MM.1S (cell line): ENCODE measurements at regions not wholly inside any gene's neighbourhood (a gene's known extent, or its start where the extent isn't known, plus 50 kb on each side); places are given as distances from the start of the nearest gene placed in this dataset.

Source experiments
- DNase-seq: peaks from one replicate; pipeline ENCODE4 v3.0.0-alpha.2; 2015
- H2AFZ ChIP-seq: fragments of 300-600 bp; sonication (generic); 2 replicates; pipeline ENCODE4 v1.6.0; 2016; ENCODE audit warnings: antibody characterized with exemption, low read length
- H3F3A ChIP-seq: fragments of 300-600 bp; sonication (generic); 2 replicates; pipeline ENCODE4 v1.6.1; 2016; ENCODE audit warnings: mild to moderate bottlenecking, antibody characterized with exemption, low read length, moderate library complexity, mixed read lengths; ENCODE audit not compliant: insufficient read depth
- H3K27ac ChIP-seq: fragments of 300-600 bp; sonication (generic); 2 replicates; pipeline ENCODE4 v1.5.1; 2016; ENCODE audit warnings: mild to moderate bottlenecking, low read length
- H3K27me3 ChIP-seq: fragments of 300-600 bp; sonication (generic); replicated peaks from 2 replicates; pipeline ENCODE4 v1.6.0; 2016; ENCODE audit warnings: low read length; ENCODE audit not compliant: insufficient read depth
- H3K36me3 ChIP-seq: fragments of 300-600 bp; sonication (generic); replicated peaks from 2 replicates; pipeline ENCODE4 v1.6.1; 2016; ENCODE audit warnings: mild to moderate bottlenecking, low read length, mixed read lengths; ENCODE audit not compliant: insufficient read depth
- H3K4me1 ChIP-seq: fragments of 300-600 bp; sonication (generic); 2 replicates; pipeline ENCODE4 v1.6.1; 2016; ENCODE audit warnings: low read length, mixed read lengths
- H3K4me2 ChIP-seq: fragments of 300-600 bp; sonication (generic); 2 replicates; pipeline ENCODE4 v1.6.0; 2016; ENCODE audit warnings: low read depth, low read length
- H3K4me3 ChIP-seq: fragments of 300-600 bp; sonication (generic); 2 replicates; pipeline ENCODE4 v1.5.1; 2016; ENCODE audit warnings: low read length, mixed read lengths
- H3K79me2 ChIP-seq: fragments of 300-600 bp; sonication (generic); 2 replicates; pipeline ENCODE4 v1.6.1; 2016; ENCODE audit warnings: mixed run types, low read length, mixed read lengths
- H3K9ac ChIP-seq: fragments of 300-600 bp; sonication (generic); 2 replicates; pipeline ENCODE4 v1.6.1; 2016; ENCODE audit warnings: low read length, mixed read lengths
- H3K9me2 ChIP-seq: fragments of 300-600 bp; sonication (generic); replicated peaks from 2 replicates; pipeline ENCODE4 v1.6.1; 2016; ENCODE audit warnings: mild to moderate bottlenecking, low read length, mixed read lengths; ENCODE audit not compliant: insufficient read depth
- H3K9me3 ChIP-seq: fragments of 300-600 bp; sonication (generic); replicated peaks from 2 replicates; pipeline ENCODE4 v1.6.1; 2016; ENCODE audit warnings: mild to moderate bottlenecking, low read length, mixed read lengths; ENCODE audit not compliant: insufficient read depth
- H4K20me1 ChIP-seq: fragments of 300-600 bp; sonication (generic); 2 replicates; pipeline ENCODE4 v1.6.1; 2016; ENCODE audit warnings: mild to moderate bottlenecking, low read length, moderate library complexity, mixed read lengths; ENCODE audit not compliant: insufficient read depth
- CTCF ChIP-seq: fragments of 300-600 bp; sonication (generic); IDR thresholded peaks from 2 replicates; pipeline ENCODE4 v1.5.1; 2016; ENCODE audit warnings: antibody characterized with exemption, low read length, mixed read lengths
- EZH2 ChIP-seq: fragments of 300-600 bp; sonication (generic); optimal IDR thresholded peaks from 2 replicates; pipeline ENCODE3; 2017; ENCODE audit warnings: low read depth, mild to moderate bottlenecking, antibody characterized with exemption, low read length, mixed read lengths
- EZH2phosphoT487 ChIP-seq: fragments of 300-600 bp; sonication (generic); IDR thresholded peaks from 2 replicates; pipeline ENCODE4 v1.6.1; 2018; ENCODE audit warnings: antibody characterized with exemption, low read length

DNA sequence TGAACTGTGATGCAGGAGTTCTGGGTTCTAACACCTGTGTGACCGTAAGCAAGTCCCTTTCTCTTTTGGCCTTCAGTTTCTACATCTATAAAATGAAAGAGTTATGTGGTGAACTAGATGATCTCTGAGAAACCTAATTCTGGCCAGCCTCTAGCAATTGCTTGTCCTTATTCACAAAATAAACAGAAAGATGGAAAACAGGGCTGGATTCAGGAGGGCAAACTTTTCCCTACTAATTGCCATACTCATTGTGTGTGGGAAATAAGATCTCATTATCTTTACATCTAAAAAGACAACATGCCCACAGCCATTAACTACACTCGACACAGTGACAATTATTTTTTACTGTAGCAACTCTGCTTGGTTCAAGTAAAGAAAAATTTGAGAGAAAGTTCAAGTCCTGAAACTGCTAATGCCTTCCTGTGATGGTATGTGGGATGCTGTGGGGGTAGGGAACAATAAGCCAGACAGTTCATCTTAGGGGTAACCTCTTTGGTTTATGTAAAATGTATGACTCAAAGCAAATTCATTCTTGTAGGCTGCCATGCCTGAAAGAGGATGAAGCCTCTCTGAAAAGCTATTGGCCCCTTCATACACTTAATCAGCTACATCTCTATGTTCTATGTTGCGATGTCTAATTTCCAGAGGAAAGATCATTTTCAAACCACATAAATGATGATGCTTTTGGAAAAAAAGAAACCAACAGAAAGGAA, 177.6 kb upstream of the BCL6 start:
- H3K36me3 ChIP-seq, result no peaks in the 10 kb centered on the region
- H3K4me2 ChIP-seq, result no peak overlapping the region
- no peak overlapping the region for H3K9ac ChIP-seq
- H3K79me2 ChIP-seq, result no peaks in the 10 kb centered on the region
- H3K27ac ChIP-seq, result no peak overlapping the region
- no peak overlapping the region for H3K4me3 ChIP-seq
- H2AFZ ChIP-seq, result no peak overlapping the region
- no peaks in the 10 kb centered on the region for H3K9me2 ChIP-seq
- no peaks in the 10 kb centered on the region for H3K4me1 ChIP-seq
- H3F3A ChIP-seq, result no peaks in the 10 kb centered on the region
- TF ChIP-seq EZH2phosphoT487 (no peak), EZH2 (no peak), CTCF (no peak)
- H3K9me3 ChIP-seq, result no peaks in the 10 kb centered on the region
- DNase-seq, result no peak
- no peaks in the 10 kb centered on the region for H3K27me3 ChIP-seq
- H4K20me1 ChIP-seq, result no peaks in the 10 kb centered on the region

DNA sequence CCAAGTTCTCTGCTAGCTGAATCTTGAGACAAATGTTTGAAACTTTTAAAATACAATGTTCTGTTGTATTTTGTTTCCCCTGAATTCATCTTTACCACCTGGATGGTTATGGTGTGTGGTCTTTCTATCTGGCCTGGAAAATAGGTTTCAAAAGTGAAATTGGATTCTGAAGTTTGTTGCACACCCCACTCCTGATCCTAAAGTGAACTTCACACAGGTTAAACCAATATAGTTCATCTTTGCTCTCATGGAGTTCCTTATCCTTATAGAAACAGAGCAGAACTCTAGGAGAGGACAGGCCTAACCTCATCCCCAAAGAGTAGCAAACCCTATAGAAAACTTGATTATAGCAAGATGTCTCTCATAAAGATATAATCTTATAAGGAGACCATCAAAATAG, 179.4 kb upstream of the BCL6 start:
- no peaks in the 10 kb centered on the region for H3K4me1 ChIP-seq
- H3F3A ChIP-seq, result no peaks in the 10 kb centered on the region

GRCh38 chr3:187925326-187925725, 180.1 kb upstream of the BCL6 start:
- Histone ChIP-seq H3K79me2 (no peaks in the 10 kb centered on the region), H3K4me2 (no peak overlapping the region), H4K20me1 (no peaks in the 10 kb centered on the region), H2AFZ (no peak overlapping the region), H3K27ac (no peak overlapping the region), H3K9me3 (no peaks in the 10 kb centered on the region), H3K9me2 (no peaks in the 10 kb centered on the region), H3K4me3 (no peak overlapping the region), H3F3A (no peaks in the 10 kb centered on the region), H3K27me3 (no peaks in the 10 kb centered on the region), H3K9ac (no peak overlapping the region), H3K4me1 (no peaks in the 10 kb centered on the region), H3K36me3 (no peaks in the 10 kb centered on the region)
- no peak for TF ChIP-seq CTCF
- no peak for TF ChIP-seq EZH2phosphoT487
- no peak for TF ChIP-seq EZH2
- no peak for DNase-seq

More for the DNA sequence above, 179.4 kb upstream of the BCL6 start:
- Histone ChIP-seq H2AFZ (no peak overlapping the region), H3K4me3 (no peak overlapping the region), H3K9me3 (no peaks in the 10 kb centered on the region), H3K4me2 (no peak overlapping the region), H4K20me1 (no peaks in the 10 kb centered on the region), H3K27ac (no peak overlapping the region), H3K27me3 (no peaks in the 10 kb centered on the region), H3K9me2 (no peaks in the 10 kb centered on the region), H3K79me2 (no peaks in the 10 kb centered on the region), H3K9ac (no peak overlapping the region), H3K36me3 (no peaks in the 10 kb centered on the region)
- no peak for DNase-seq
- TF ChIP-seq CTCF, result no peak
- no peak for TF ChIP-seq EZH2
- no peak for TF ChIP-seq EZH2phosphoT487
